HG03066 (cell line): ENCODE measurements at regions not wholly inside any gene's neighbourhood (a gene's known extent, or its start where the extent isn't known, plus 50 kb on each side); places are given as distances from the start of the nearest gene placed in this dataset.
"Not testable (repeated sequence)": the region's sequence is repeated elsewhere in the genome, so short reads cannot be mapped to it uniquely, and the experiment has no call there.

Source experiments
- ATAC-seq: cut with Tn5 transposase; IDR thresholded peaks from one replicate; pipeline ENCODE4 v1.9.1; 2021; ENCODE audit warnings: low read depth; ENCODE audit not compliant: unreplicated experiment

DNA sequence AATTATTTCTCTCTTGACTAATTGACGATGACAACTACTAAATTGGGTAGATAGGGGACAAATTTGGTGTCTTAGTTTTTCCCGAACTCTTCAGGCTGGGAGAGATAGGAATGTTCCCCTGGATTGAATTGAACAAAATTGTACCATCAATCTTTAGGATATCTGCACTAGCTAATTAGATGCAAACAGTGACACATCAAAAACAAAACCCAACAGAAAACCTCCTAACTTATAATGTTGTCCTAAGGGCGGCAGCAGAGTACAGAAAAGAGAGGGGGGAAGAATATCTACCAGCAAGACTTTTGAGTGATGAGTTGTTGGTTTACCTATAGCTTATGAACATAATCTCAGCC, 342.9 kb downstream of the INSIG2 start:
- no peak for ATAC-seq

DNA sequence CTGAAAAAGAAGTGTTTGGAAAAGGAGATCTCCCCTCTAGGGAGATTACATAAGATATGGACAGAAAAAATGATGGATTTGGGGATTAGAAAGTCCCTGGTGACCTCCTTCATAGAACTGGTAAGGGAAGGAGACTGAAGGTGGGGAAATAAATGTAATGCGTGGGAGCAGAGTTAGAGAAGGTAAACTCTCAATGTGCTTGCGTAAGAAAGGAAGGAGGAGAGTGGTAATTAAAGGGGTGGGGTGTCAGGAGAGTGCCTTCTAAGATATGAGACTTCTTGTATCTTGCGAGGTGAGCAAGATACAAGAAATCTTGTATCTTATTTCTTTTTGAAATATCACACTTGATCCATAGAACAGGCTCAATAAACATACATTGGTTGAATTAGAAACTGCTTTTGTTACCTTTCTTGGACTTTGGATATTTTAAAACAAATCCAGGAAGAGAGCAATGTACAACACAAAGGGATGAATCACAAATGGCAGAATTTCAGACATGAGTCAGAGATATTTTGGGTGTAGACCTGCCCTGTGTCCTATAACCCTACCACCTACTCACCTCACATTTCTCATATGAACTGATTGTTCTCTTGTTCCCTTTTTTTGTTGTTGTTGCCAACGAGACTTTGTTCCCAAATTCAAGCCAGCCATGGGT, 342.4 kb downstream of the INSIG2 start:
- no peak for ATAC-seq

DNA sequence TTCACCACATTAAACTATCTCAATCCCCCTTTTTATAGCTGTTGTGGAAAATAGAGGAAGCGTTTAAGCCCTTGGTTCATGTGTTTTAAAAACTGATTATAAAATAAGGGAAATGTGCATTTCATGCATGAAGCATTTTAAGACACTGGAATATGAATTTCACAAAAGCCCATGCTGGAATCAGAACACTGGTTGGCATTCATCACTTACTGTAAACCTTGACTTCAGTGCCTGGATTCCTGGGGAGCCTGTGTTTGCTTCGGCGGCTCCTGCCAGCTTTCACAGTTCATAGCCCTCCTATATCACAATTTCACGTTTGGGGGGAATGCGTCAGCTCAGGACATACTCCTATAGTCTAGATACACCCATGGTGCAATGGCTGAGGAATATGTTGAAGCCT, 336.9 kb downstream of the INSIG2 start:
- no peak for ATAC-seq

DNA sequence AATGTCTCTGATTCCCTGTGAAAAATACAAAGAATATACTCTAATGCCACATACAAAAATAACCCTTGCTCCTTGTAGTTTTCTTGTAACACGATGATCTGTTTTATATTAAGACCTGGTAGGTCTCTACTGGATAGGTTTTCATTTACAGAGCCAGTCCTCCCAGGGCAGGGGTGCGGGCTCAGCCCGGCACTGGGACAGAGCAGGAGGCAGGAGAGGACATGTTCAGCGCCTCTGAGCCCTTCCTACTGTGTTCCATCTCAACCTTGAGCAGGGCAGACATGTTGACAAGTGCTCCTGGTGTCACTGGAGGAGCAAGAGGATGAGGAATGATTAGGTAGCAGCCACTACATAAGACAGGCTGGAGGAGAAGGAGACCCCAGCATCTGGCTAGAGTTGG, 335.5 kb downstream of the INSIG2 start:
- no peak for ATAC-seq

DNA sequence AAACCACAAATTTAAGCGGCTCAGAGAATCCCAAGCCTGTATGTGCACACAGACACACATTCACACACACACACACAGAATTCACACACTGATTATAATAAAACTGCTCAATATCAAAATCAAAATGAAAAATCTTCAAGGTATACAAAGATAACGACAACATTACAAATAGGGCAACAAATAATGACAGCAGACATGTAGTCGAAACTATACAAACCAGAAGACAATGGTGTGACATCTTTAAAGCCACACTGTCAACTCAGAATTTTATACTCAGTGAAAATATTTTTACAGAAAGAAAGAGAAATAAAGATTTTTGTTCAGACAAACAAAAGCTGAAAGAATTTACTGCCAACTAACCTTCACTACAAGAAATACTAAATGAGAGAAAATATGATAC, 333.4 kb downstream of the INSIG2 start:
- ATAC-seq: no peak

DNA sequence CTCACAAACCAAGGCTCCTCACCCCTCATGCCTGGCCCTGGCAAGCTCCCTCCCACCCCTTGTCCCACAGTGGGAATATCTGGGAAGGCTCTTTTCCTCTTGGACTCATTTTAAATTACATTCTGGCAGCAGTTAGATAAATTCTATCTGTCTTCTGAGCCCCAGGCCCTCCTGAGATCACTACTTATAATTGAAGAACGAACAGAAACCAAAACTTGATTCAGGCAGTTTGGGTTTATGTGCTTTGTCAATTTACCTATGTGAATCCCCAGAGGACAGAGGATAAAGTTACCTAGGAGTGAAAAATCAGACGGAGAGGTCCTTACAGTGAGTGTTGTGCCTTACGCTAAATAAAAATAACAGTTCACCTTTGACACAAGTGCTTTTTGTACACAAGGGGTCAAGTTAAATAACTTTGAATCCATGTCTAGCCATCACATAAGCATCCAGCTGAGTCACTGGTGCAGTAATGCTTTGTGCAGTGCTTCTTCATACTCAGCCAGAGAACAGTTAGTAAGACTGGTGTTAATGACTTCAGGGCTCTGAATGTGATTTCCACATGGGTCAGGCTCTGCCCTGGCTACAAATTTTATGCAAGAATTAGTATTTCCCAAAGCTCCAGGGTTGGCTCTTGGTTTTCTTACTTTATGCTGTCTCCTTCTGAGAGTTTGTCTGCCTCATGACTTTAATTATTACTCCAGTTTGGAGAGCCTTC, 329.3 kb downstream of the INSIG2 start:
- no peak for ATAC-seq

DNA sequence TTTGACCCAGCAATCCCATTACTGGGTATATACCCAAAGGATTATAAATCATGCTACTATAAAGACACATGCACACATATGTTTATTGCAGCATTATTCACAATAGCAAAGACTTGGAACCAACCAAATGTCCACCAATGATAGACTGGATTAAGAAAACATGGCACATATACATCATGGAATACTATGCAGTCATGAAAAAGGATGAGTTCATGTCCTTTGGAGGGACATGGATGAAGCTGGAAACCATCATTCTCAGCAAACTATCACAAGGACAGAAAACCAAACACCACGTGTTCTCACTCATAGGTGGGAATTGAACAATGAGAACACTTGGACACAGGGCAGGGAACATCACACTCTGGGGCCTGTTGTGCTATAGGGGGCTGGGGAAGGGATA, 326.9 kb downstream of the INSIG2 start:
- ATAC-seq: not testable (repeated sequence)

DNA sequence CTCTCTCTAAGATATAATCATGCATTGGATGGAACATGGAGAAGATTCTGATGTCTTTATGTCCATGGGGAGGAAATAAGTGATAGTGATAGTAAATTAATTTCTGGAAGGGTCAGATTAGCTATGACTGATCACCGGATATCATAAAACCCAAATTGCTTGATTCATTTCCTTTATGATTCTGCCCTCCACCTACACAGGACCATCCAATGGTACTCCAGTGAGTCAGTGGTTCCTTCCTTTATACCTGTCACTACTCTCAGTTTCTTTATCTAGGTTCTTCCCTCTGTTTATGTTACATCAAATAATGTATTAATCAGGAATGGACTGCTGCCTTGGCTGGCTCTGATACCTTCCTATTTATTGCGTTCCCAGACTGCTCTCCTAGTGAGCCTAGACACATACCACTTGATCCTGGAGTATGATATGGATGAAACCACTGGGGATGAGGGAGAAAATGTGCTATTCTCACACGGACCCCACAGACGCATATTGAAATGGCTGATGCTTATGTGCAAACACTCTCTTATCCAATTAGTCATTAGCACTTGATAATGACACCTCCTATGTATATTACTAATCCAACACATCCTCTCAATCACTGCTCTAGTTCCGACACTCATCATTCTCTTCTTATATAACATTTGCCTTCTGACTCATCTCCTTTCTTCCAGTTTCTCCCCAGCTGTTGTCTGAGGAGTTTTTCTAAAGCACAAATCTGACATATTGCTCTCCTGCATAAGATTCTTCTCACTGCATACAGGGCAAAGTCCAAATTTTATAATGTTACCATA, 315.6 kb downstream of the INSIG2 start:
- no peak for ATAC-seq

DNA sequence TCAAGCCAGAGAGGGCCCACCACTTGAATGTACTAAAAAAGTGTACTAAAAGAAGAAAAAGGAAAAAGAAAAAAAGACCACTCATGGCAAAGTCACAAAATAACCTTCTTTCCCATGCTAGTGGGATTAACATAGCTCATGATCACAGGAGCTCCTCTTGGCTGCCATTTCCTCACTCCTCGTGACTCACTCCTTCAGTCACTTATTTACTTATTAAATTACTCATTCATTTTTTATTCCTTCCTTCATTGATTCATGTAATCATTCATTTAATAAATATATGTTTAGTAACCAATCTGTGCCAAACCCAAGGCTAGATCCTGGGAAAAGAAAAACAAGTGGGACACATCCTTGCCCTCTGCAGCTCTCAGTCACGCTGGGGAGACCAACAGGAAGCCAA, 300.5 kb downstream of the INSIG2 start:
- no peak for ATAC-seq

DNA sequence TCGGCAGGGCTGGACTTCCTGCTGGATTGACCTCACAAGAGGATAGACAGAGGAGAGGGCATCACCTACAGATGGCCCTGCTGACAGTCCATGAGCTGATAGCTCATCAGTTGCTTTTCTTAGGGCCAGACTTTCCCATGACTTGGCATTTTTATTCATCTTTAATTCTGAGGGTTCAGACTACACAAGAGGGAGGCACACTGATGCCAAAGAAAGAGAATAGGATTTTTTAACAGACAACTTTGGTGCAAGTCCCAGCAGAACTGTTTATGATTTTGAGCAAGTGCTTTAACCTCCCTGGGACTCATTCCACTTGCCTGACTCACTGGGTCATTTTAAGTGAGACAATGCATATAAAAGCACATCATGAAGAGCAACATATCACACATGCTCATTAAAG, 299.2 kb downstream of the INSIG2 start:
- no peak for ATAC-seq

DNA sequence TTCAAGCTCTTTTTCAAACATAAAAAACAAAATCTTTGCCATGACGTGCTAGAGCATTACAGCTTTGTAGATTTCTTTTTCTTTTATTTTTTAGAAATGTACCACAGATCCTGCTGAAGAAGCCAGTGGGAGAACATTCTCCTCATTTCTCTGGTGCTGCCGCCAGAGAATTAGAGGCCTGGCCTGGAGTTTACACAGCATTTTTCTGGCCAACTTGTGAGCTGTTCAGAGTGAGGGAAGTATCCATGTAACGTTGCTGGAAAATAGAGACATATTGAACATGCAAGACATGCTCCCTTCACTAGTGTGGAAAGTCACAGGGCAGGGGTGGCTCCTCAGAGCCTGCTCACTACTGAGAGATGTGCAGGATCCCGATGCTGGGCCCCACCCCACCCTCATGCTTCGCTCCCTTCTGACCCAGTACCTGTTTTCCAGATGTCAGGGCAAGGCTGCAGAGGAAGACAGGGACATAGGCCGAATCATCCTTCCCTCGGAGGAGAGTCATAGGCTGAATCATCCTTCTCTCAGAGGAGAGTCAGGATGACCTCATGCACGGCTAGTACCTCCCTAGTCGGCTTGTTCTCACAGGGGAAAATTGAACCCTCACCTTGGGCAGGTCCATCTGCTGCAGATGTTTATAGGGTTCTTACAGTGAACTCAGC, 298.5 kb downstream of the INSIG2 start:
- no peak for ATAC-seq

DNA sequence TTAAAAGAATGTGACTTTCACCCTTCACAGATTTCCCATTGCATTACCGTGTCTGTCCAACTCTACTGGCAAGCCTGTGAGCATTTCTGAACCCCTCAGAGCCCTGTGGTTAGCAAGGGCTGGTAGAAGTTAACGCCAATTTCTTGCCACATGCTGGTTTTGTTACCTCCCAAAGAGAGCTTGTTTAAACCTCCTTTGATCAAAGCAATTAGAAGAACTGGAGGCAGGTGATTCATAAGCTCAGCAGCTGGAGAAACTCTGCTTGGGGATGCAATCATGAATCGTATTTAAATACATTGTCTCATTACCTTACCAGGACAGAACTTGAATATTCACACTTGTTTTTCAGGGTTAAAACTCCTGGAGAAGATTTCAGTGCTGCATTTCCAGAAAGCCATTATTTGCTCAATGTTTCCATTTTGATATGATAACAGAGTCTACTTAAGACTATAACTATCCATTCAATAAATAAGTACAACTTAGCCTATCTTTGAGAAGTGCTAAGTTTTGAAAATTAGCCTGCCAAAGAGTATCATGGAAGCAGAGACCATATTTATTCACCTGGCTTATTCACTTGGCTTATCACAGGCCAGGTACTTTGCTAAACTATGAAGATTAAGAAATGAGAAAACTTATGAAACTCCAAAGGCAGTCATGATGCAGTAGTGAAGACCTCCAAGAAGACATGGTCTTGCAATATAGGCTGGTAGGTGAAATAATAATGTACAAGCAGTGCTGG, 292.8 kb downstream of the INSIG2 start:
- ATAC-seq: no peak

DNA sequence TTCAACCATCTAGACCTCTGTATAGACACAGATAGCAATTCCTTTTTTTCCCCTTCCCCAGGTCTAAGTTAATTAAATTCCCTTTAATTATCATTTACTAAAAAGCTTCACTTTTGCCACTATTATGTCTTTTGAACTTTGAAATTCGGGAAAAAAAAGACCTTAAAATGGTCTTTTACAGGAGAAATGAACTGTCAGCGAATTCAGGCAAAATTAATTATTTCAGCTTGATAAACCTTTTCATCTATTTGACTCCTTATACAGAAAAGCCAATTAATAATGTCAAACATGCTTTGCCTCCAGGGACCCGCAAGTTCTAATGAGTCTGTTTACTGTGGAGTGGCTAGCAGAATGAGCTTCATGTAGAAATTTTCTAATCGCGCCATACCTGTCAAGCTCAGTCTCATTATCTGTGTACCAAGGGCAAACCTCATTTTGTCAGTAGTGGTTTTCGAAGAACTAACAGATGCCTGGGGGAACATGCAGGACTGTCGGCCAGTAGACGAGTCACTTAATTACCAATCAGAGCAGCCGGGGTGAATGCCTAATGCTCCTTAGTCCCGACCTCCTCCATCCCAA, 287.7 kb downstream of the INSIG2 start:
- ATAC-seq: no peak

DNA sequence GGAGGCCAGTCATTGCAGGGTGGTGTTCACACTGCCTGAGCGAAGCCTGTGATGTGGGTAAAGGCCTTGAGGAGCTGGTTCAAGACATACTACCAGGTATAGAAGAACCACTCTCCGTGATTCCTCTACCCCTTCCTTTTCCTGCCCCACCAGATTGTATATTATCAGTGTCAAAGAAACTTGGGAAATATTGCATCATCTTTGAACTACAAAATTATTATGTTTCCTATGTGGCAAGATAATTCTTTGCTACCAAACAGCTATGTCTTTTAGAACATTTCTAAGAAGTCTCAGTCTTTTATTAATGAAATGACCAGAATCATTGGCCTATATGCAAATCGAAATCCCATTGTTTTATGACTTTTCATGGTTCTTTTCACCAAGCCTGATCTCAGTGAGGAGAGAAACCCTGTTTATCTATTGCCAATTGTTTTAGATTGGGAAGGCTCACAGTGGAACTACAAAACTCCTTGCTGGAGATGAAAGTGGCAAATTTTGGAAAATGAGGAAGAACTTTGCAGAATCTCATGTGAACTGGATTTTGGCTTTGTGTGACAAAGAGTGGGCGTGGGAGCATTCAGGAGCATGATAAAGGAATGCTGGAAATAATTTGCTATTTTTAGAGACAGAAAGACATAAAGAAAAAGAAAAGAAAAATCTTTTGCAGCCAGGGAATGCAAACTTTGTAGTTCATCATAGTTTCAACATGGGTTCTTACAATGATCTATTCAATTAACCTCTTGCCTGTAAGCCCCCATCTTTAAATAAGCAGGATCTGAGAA, 286.9 kb downstream of the INSIG2 start:
- ATAC-seq: no peak

DNA sequence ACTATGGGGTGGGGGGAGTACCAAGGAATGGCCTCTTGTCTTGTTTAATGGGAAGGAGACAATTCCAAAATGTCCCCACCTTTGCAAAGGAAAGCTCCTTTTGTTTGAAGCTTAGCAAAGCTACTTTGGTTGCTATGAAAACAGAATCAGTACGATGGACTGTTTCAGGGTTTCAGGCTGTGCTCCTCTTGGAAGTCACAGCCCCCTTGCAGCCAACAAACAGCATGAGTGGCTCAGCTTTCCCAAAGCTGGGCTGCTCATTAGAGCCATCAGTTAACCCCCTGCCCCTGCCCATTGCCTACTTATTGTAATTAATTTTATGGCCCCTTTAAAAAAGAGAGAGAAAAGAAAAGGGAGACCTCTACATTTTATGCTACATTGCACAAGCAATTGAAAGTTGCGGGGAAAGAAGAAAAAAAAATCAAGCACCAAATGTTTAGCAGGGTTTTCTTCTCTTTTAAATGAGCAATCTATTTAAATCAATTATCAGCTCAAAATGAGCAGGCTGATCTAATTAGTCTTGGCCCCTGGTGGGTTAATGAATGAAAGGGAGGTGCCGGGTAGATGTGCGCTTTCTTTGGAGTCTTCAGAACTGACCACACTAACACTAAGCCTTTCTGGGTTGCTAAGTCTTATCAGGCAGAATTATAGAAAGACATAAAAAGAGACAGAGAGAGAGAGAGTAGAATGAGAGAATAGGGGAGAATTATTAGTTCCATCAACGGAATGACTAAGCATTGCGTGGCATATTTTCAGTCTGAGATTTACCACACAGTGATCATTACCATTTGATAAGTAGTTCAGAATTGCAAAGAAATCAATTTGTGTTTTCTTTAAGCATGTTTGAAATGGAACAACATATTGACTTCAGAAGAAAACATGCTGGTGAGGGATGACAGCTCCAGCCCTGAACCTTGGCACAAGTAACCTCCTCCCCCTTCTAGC, 284.9 kb downstream of the INSIG2 start:
- no peak for ATAC-seq

DNA sequence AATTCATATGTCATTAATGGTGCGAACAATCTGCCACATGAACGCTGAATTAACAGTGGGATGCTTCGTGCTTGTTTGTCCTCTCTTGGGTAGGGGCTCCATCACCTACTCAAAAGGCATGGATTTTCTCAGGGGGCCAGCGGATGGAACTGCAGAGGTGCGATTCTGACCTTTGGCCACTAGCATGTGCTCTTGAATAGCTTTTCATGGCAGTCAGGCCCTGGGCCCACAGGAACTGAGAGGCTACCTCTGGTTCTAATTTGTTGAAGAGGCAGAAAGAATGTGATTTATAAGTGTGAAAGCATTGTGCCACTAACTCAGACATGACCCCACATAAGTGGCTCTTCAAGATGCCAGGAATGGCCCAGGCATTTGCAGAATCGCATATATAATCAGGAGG, 283.2 kb downstream of the INSIG2 start:
- no peak for ATAC-seq

DNA sequence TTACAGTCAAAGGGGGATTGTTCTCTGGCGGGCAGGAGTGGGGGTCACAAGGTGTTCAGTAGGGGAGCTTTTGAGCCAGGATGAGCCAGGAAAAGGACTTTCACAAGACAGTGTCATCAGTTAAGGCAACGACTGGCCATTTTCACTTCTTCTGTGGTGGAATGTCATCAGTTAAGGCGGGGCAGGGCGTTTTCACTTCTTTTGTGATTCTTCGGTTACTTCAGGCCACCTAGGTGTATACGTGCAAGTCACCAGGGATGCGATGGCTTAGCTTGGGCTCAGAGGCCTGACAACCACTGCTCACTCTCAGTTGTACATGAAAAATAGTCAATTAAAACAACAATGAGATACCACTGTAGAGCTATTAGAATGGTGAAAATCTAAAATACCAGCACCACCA, 281.2 kb downstream of the INSIG2 start:
- not testable (repeated sequence) for ATAC-seq

DNA sequence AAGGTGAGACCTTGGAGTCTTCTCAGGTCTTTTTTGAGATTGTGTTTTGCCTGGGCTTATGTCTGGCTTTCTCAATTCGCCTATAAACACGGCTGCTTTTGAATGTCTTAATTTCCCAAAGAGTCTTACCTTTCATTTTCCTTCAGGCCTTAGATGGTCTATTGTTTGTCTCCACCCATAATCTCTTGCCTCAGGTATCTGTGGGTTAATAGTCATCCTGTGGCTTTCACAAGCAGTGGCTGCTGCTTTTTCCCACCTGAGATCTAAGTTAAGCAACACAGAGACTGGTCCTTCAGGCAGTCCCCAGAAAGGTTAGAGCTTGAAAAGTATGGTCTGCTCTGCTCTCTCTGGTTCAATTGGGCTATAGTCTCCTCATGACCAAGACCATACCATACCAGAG, 275.3 kb downstream of the INSIG2 start:
- ATAC-seq: no peak
